ENCODE measurements at regions not wholly inside any gene's neighbourhood (a gene's known extent, or its start where the extent isn't known, plus 50 kb on each side); places are given as distances from the start of the nearest gene placed in this dataset.

DNA sequence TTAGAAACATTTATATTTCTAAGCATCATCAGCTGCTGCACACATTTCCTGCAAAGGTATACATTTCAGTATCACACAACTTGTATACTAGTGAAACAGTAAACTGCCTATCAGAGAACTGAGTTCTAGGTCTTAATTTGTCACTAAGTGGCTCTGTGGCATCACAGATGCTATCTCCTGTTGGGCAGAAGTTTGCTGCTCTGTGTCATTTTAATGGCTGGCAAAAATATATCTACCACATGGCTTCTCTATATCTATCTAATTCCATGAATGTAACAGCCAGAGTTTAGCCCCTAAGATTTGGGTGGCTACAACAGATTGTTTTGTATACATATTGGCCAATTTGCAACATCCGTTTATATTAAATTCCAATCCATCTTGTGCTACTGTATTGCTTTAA, 1231.9 kb upstream of the C9orf72 start:
- TF ChIP-seq, protein P1, sequence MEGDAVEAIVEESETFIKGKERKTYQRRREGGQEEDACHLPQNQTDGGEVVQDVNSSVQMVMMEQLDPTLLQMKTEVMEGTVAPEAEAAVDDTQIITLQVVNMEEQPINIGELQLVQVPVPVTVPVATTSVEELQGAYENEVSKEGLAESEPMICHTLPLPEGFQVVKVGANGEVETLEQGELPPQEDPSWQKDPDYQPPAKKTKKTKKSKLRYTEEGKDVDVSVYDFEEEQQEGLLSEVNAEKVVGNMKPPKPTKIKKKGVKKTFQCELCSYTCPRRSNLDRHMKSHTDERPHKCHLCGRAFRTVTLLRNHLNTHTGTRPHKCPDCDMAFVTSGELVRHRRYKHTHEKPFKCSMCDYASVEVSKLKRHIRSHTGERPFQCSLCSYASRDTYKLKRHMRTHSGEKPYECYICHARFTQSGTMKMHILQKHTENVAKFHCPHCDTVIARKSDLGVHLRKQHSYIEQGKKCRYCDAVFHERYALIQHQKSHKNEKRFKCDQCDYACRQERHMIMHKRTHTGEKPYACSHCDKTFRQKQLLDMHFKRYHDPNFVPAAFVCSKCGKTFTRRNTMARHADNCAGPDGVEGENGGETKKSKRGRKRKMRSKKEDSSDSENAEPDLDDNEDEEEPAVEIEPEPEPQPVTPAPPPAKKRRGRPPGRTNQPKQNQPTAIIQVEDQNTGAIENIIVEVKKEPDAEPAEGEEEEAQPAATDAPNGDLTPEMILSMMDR (IDR thresholded peaks at IDR 0.05; ENCODE audit: extremely low read depth in 1 of 2, insufficient read depth in 1 of 2, low read depth in 1 of 2, low read length in 2 of 2): no peak
- TF ChIP-seq, protein P2, sequence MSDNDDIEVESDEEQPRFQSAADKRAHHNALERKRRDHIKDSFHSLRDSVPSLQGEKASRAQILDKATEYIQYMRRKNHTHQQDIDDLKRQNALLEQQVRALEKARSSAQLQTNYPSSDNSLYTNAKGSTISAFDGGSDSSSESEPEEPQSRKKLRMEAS (IDR thresholded peaks at IDR 0.05; ENCODE audit: insufficient read depth, insufficient read length): no peak
- TF ChIP-seq EZH2 (IDR thresholded peaks at IDR 0.05; ENCODE audit: borderline replicate concordance, low read depth, low read length, severe bottlenecking) (no peak), POLR2A (IDR thresholded peaks at IDR 0.05; ENCODE audit: low read depth, low read length) (no peak), JUN (IDR thresholded peaks at IDR 0.05; ENCODE audit: borderline replicate concordance, insufficient read depth, insufficient read length, low read depth) (no peak), POLR2AphosphoS5 (IDR thresholded peaks at IDR 0.05; ENCODE audit: insufficient read depth, low read depth, low read length) (no peak)
